Adipocyte (in vitro differentiated cells): ENCODE measurements at regions not wholly inside any gene's neighbourhood (a gene's known extent, or its start where the extent isn't known, plus 50 kb on each side); places are given as distances from the start of the nearest gene placed in this dataset.

ENCODE experiments used
- DNase-seq: peaks from one replicate; pipeline ENCODE4 v3.0.0-alpha.2; 2015; ENCODE audit warnings: low read depth
- H3K27me3 ChIP-seq: replicated peaks from 2 replicates; pipeline ENCODE4 v1.7.0; 2013; ENCODE audit warnings: mild to moderate bottlenecking, low read length, moderate library complexity; ENCODE audit not compliant: control insufficient read depth, insufficient read depth
- H3K36me3 ChIP-seq: 2 replicates; pipeline ENCODE4 v1.7.0; 2013; ENCODE audit warnings: low read length, mild to moderate bottlenecking, moderate library complexity; ENCODE audit not compliant: control insufficient read depth, insufficient read depth, severe bottlenecking
- H3K4me1 ChIP-seq: 2 replicates; pipeline ENCODE4 v1.7.0; 2013; ENCODE audit warnings: mild to moderate bottlenecking, low read length, moderate library complexity; ENCODE audit not compliant: control insufficient read depth, insufficient read depth
- H3K4me3 ChIP-seq: 2 replicates; pipeline ENCODE4 v1.7.0; 2013; ENCODE audit warnings: mild to moderate bottlenecking, low read length, moderate library complexity
- H3K9ac ChIP-seq: 2 replicates; pipeline ENCODE4 v1.7.0; 2013; ENCODE audit warnings: mild to moderate bottlenecking, low read length, moderate library complexity
- H3K9me3 ChIP-seq: 2 replicates; pipeline ENCODE4 v1.7.0; 2013; ENCODE audit warnings: mild to moderate bottlenecking, low read length, moderate library complexity; ENCODE audit not compliant: control insufficient read depth

GRCh38 chr20:7596541-7596940, 343.7 kb downstream of the HAO1 start:
- peaks cover 11% of the 10 kb centered on the region for H3K9me3 ChIP-seq
- no peak overlapping the region for H3K4me3 ChIP-seq
- H3K27me3 ChIP-seq = peaks cover 3% of the 10 kb centered on the region
- H3K4me1 ChIP-seq = no peaks in the 10 kb centered on the region
- DNase-seq = no peak
- no peak overlapping the region for H3K9ac ChIP-seq
- H3K36me3 ChIP-seq = no peaks in the 10 kb centered on the region

DNA sequence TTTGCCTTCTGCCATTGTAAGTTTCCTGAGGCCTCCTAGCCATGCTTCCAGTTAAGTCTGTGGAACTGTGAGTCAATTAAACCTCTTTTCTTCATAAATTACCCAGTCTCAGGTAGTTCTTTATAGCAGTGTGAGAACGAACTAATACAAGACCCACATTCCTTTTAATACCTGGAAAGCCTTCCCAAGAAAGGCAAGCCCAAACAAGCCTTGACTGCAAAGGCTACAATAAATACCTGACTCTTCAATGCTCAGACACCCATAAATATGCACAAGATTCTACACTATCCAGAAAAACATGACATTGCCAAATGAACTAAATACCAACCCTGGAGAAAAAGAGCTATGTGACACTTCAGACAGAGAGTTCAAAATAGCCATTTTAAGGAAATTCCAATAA, 338.8 kb downstream of the HAO1 start:
- DNase-seq = no peak

DNA sequence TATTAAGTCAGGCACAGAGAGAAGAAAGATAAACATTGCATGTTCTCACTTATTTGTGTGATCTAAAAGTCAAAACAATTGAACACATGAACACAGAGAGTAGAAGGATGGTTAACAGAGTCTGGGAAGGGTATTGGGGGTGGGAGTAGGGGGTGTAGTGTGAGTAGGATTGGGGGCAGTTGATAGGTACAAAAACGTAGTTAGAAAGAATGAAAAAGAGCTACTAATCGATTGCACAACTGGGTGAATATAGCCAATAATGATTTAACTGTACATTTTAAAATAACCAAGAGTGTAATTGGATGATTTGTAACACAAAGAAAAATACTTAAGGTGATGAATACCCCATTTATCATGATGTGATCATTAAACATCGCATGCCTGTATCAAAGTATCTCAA, 333.3 kb downstream of the HAO1 start:
- Histone ChIP-seq H3K9me3 (peaks cover 12% of the 10 kb centered on the region), H3K4me1 (no peaks in the 10 kb centered on the region), H3K27me3 (no peaks in the 10 kb centered on the region), H3K9ac (no peak overlapping the region), H3K4me3 (no peak overlapping the region), H3K36me3 (no peaks in the 10 kb centered on the region)
- DNase-seq = no peak

More for the DNA sequence above, 338.8 kb downstream of the HAO1 start:
- no peaks in the 10 kb centered on the region for H3K4me1 ChIP-seq
- peaks cover 3% of the 10 kb centered on the region for H3K27me3 ChIP-seq
- H3K9ac ChIP-seq = no peak overlapping the region
- H3K36me3 ChIP-seq = no peaks in the 10 kb centered on the region
- H3K4me3 ChIP-seq = no peak overlapping the region
- peaks cover 20% of the 10 kb centered on the region for H3K9me3 ChIP-seq

DNA sequence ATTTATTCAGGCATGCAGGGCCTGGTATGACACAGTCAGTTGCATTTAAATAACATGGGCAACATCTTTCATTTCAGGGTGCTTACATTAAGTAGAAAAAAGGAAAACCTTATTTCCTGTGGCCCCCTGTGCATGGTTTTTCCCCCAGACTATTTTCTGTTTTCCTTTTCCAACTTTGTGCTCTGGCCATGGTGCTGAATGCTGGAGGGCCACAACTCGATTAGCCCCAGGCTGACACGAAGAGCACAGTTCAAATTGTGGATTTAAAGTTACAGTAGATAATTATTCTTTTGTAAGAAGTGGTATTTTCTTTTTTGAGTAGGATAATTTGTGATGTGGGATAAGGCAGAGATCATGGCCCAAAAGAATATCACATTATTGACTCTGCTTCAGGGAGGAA, 332.0 kb downstream of the HAO1 start:
- Histone ChIP-seq H3K4me1 (no peaks in the 10 kb centered on the region), H3K36me3 (no peaks in the 10 kb centered on the region), H3K9ac (no peak overlapping the region), H3K4me3 (no peak overlapping the region), H3K9me3 (peaks cover 12% of the 10 kb centered on the region), H3K27me3 (no peaks in the 10 kb centered on the region)
- DNase-seq = peak; percentile 5

GRCh38 chr20:7609251-7609650, 331.0 kb downstream of the HAO1 start:
- no peak overlapping the region for H3K9ac ChIP-seq

DNA sequence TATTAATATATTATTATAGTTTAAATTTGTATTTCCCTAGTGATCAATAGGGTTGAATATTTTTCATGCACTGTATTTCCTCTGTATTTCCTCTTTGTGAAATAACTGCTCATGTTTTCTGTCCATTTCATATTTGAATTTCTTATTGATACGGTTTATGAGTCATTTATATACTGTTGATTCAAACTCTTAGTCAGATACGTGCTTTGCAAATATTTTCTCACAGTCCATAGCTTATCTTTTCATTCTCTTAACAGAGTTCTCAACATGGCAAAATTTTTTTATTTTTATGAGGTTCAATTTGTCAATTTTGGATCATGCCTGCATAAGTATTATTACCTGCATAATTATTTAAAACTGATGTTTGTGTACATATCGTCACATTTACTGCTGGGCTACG, 329.6 kb downstream of the HAO1 start:
- no peaks in the 10 kb centered on the region for H3K4me1 ChIP-seq
- no peak for DNase-seq
- no peaks in the 10 kb centered on the region for H3K36me3 ChIP-seq
- H3K9me3 ChIP-seq = peaks cover under 1% of the 10 kb centered on the region
- no peak overlapping the region for H3K4me3 ChIP-seq
- no peak overlapping the region for H3K9ac ChIP-seq
- no peaks in the 10 kb centered on the region for H3K27me3 ChIP-seq

More at GRCh38 chr20:7609251-7609650, 331.0 kb downstream of the HAO1 start:
- no peak for DNase-seq
- no peaks in the 10 kb centered on the region for H3K27me3 ChIP-seq
- H3K9me3 ChIP-seq = peaks cover 12% of the 10 kb centered on the region
- H3K36me3 ChIP-seq = no peaks in the 10 kb centered on the region
- no peak overlapping the region for H3K4me3 ChIP-seq
- H3K4me1 ChIP-seq = no peaks in the 10 kb centered on the region

DNA sequence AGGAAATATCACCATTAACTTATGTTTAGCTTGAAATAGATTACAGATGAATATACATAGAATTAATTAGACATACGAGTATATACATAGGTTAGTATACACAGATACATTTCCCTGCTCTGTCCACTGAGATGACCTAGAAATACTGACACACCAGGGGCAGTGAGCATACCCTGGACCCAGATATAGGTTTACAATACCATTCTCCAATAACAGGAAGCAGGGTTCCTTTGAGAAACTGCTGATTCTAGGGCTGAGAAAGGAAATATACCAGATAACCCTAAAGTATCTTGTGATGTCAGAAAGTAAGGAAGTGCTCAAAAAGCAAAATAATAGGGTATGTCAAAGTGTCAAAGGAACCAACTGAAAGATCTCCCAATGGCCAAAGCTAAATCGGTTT, 322.5 kb downstream of the HAO1 start:
- H3K4me3 ChIP-seq = no peak overlapping the region
- no peaks in the 10 kb centered on the region for H3K4me1 ChIP-seq
- no peak for DNase-seq
- no peaks in the 10 kb centered on the region for H3K27me3 ChIP-seq
- H3K9me3 ChIP-seq = no peaks in the 10 kb centered on the region
- H3K36me3 ChIP-seq = no peaks in the 10 kb centered on the region
- H3K9ac ChIP-seq = no peak overlapping the region

GRCh38 chr20:7622399-7622961, 317.8 kb downstream of the HAO1 start:
- H3K4me3 ChIP-seq = no peak overlapping the region
- H3K9me3 ChIP-seq = no peaks in the 10 kb centered on the region
- DNase-seq = no peak
- no peak overlapping the region for H3K9ac ChIP-seq
- peaks cover under 1% of the 10 kb centered on the region for H3K4me1 ChIP-seq
- no peaks in the 10 kb centered on the region for H3K36me3 ChIP-seq
- H3K27me3 ChIP-seq = no peaks in the 10 kb centered on the region

- no peak for DNase-seq
- Histone ChIP-seq H3K27me3 (no peaks in the 10 kb centered on the region), H3K9me3 (no peaks in the 10 kb centered on the region), H3K4me1 (peaks cover 12% of the 10 kb centered on the region), H3K36me3 (no peaks in the 10 kb centered on the region), H3K9ac (no peak overlapping the region), H3K4me3 (no peak overlapping the region)
Observed at GRCh38 chr20:7624886-7625285, 315.4 kb downstream of the HAO1 start.

- Histone ChIP-seq H3K36me3 (no peaks in the 10 kb centered on the region), H3K9me3 (no peaks in the 10 kb centered on the region), H3K27me3 (no peaks in the 10 kb centered on the region)
Observed at GRCh38 chr20:7627734-7628663, 312.3 kb downstream of the HAO1 start.

DNA sequence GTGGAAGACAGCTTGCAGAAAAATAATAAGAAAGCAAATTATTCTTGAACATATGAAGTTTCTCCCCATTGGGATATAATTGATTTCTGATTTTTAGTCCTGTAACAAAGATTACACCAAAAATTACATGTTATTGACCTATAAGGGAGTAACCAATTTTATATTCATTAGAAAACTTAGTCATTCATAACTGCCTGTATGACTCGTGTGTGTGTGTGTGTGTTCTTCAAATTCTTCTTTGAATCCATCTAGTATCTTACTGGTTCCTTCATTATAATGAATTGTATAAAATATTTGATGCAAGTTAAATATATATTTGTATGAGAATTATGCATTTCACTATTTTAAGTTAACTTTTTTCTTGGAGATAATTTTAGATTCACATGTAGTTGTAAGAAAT, 310.4 kb downstream of the HAO1 start:
- Histone ChIP-seq H3K27me3 (no peaks in the 10 kb centered on the region), H3K9ac (no peak overlapping the region), H3K9me3 (no peaks in the 10 kb centered on the region), H3K4me3 (no peak overlapping the region), H3K36me3 (no peaks in the 10 kb centered on the region), H3K4me1 (peaks cover 12% of the 10 kb centered on the region)
- no peak for DNase-seq

More at GRCh38 chr20:7627734-7628663, 312.3 kb downstream of the HAO1 start:
- peak overlapping the region; percentile 6 for H3K4me3 ChIP-seq
- H3K9ac ChIP-seq = no peak overlapping the region
- H3K4me1 ChIP-seq = peaks cover 12% of the 10 kb centered on the region
- DNase-seq = peak; percentile 26
